KMS-11 (cell line): ENCODE measurements at regions not wholly inside any gene's neighbourhood (a gene's known extent, or its start where the extent isn't known, plus 50 kb on each side); places are given as distances from the start of the nearest gene placed in this dataset.

ENCODE experiments used
- H2AFZ ChIP-seq: fragments of 200-600 bp; sonication (generic); 2 replicates; pipeline ENCODE4 v1.6.1; 2016; ENCODE audit warnings: antibody characterized with exemption, mixed run types, low read depth
- H3K27ac ChIP-seq: fragments of 200-600 bp; sonication (generic); 2 replicates; pipeline ENCODE4 v1.6.1; 2016; ENCODE audit warnings: mild to moderate bottlenecking, mixed run types
- H3K27me3 ChIP-seq: fragments of 200-600 bp; sonication (generic); 2 replicates; pipeline ENCODE4 v1.6.1; 2017; ENCODE audit warnings: mild to moderate bottlenecking, low read depth, mixed run types, moderate library complexity; ENCODE audit not compliant: insufficient read depth
- H3K36me3 ChIP-seq: fragments of 200-600 bp; sonication (generic); 2 replicates; pipeline ENCODE4 v1.6.1; 2017; ENCODE audit warnings: mild to moderate bottlenecking, mixed run types; ENCODE audit not compliant: insufficient read depth
- H3K4me1 ChIP-seq: fragments of 200-600 bp; sonication (generic); 2 replicates; pipeline ENCODE4 v1.6.1; 2016; ENCODE audit warnings: mild to moderate bottlenecking, low read depth, mixed run types; ENCODE audit not compliant: poor library complexity, severe bottlenecking
- H3K4me2 ChIP-seq: fragments of 200-600 bp; sonication (generic); 2 replicates; pipeline ENCODE4 v1.7.0; 2016; ENCODE audit warnings: mild to moderate bottlenecking, mixed run types
- H3K4me3 ChIP-seq: fragments of 200-600 bp; sonication (generic); IDR thresholded peaks from 2 replicates; pipeline ENCODE4 v1.6.1; 2017; ENCODE audit warnings: low read depth, low read length, mixed read lengths; ENCODE audit not compliant: insufficient read depth
- H3K79me2 ChIP-seq: fragments of 200-600 bp; sonication (generic); 2 replicates; pipeline ENCODE4 v1.6.1; 2016; ENCODE audit warnings: low read depth, mixed run types; ENCODE audit not compliant: insufficient read depth
- H3K9ac ChIP-seq: fragments of 200-600 bp; sonication (generic); 2 replicates; pipeline ENCODE4 v1.6.1; 2016; ENCODE audit warnings: mild to moderate bottlenecking, mixed run types
- H4K20me1 ChIP-seq: fragments of 200-600 bp; sonication (generic); 2 replicates; pipeline ENCODE4 v1.6.1; 2016; ENCODE audit warnings: mild to moderate bottlenecking, mixed run types; ENCODE audit not compliant: insufficient read depth
- TF ChIP-seq, protein P1 (sequence below): fragments of 200-600 bp; sonication (generic); conservative IDR thresholded peaks from 2 replicates; pipeline ENCODE4 v1.6.1; 2017; ENCODE audit warnings: low read depth, mild to moderate bottlenecking, antibody characterized with exemption, low read length, moderate library complexity, mixed read lengths

- Histone ChIP-seq H4K20me1 (no peaks in the 10 kb centered on the region), H3K79me2 (no peaks in the 10 kb centered on the region), H3K4me1 (no peaks in the 10 kb centered on the region), H3K27ac (no peak overlapping the region), H2AFZ (no peak overlapping the region), H3K4me2 (no peak overlapping the region), H3K36me3 (no peaks in the 10 kb centered on the region), H3K4me3 (no peak overlapping the region), H3K9ac (no peak overlapping the region), H3K27me3 (no peaks in the 10 kb centered on the region)
- TF ChIP-seq, protein P1, sequence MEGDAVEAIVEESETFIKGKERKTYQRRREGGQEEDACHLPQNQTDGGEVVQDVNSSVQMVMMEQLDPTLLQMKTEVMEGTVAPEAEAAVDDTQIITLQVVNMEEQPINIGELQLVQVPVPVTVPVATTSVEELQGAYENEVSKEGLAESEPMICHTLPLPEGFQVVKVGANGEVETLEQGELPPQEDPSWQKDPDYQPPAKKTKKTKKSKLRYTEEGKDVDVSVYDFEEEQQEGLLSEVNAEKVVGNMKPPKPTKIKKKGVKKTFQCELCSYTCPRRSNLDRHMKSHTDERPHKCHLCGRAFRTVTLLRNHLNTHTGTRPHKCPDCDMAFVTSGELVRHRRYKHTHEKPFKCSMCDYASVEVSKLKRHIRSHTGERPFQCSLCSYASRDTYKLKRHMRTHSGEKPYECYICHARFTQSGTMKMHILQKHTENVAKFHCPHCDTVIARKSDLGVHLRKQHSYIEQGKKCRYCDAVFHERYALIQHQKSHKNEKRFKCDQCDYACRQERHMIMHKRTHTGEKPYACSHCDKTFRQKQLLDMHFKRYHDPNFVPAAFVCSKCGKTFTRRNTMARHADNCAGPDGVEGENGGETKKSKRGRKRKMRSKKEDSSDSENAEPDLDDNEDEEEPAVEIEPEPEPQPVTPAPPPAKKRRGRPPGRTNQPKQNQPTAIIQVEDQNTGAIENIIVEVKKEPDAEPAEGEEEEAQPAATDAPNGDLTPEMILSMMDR, result no peak
Measured at GRCh38 chr2:66134138-66134701, 300.7 kb upstream of the MEIS1 start.

GRCh38 chr2:66127656-66128055, 307.3 kb upstream of the MEIS1 start:
- no peak overlapping the region for H3K9ac ChIP-seq
- no peak overlapping the region for H2AFZ ChIP-seq
- TF ChIP-seq, protein P1, result no peak
- no peaks in the 10 kb centered on the region for H3K79me2 ChIP-seq
- H4K20me1 ChIP-seq, result no peaks in the 10 kb centered on the region
- H3K36me3 ChIP-seq, result no peaks in the 10 kb centered on the region
- H3K4me1 ChIP-seq, result no peaks in the 10 kb centered on the region
- H3K27me3 ChIP-seq, result no peaks in the 10 kb centered on the region
- H3K4me2 ChIP-seq, result no peak overlapping the region
- no peak overlapping the region for H3K27ac ChIP-seq
- H3K4me3 ChIP-seq, result no peak overlapping the region

GRCh38 chr2:66127061-66127460, 307.9 kb upstream of the MEIS1 start:
- Histone ChIP-seq H4K20me1 (no peaks in the 10 kb centered on the region), H2AFZ (no peak overlapping the region)

DNA sequence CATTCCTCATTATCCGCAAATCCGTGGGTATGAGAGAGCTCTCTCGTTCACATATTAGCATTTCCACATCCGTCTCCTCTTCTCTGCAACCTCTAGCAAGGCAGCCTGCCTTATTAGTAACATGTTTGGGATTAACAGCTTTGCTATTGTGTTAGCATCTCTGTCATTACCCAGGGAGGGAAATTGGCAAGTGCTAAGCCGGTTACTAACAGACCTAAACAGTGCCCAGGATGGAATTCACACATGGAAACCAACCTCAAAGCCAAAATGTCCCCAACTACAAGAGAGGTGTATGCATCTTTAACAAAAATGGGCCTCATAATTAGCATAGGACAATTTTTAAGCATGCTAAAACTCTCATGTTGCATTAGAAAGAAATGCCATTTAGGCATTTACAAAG, 309.0 kb upstream of the MEIS1 start:
- H3K9ac ChIP-seq, result no peak overlapping the region
- H3K36me3 ChIP-seq, result no peaks in the 10 kb centered on the region
- H3K27ac ChIP-seq, result no peak overlapping the region
- no peaks in the 10 kb centered on the region for H3K79me2 ChIP-seq
- no peak overlapping the region for H3K4me3 ChIP-seq
- H2AFZ ChIP-seq, result no peak overlapping the region
- H4K20me1 ChIP-seq, result no peaks in the 10 kb centered on the region
- no peaks in the 10 kb centered on the region for H3K4me1 ChIP-seq
- H3K4me2 ChIP-seq, result no peak overlapping the region
- no peaks in the 10 kb centered on the region for H3K27me3 ChIP-seq
- TF ChIP-seq, protein P1, result no peak

More at GRCh38 chr2:66127061-66127460, 307.9 kb upstream of the MEIS1 start:
- H3K4me3 ChIP-seq, result no peak overlapping the region
- no peaks in the 10 kb centered on the region for H3K4me1 ChIP-seq
- H3K79me2 ChIP-seq, result no peaks in the 10 kb centered on the region
- no peak overlapping the region for H3K9ac ChIP-seq
- H3K27ac ChIP-seq, result no peak overlapping the region
- H3K4me2 ChIP-seq, result no peak overlapping the region
- no peaks in the 10 kb centered on the region for H3K27me3 ChIP-seq
- TF ChIP-seq, protein P1, result no peak
- no peaks in the 10 kb centered on the region for H3K36me3 ChIP-seq
